GM19397 (cell line): ENCODE measurements at regions not wholly inside any gene's neighbourhood (a gene's known extent, or its start where the extent isn't known, plus 50 kb on each side); places are given as distances from the start of the nearest gene placed in this dataset.
"Not testable (repeated sequence)": the region's sequence is repeated elsewhere in the genome, so short reads cannot be mapped to it uniquely, and the experiment has no call there.

Experiments used
- ATAC-seq: cut with Tn5 transposase; IDR thresholded peaks from one replicate; pipeline ENCODE4 v1.9.1; 2021; ENCODE audit warnings: mild to moderate bottlenecking, moderate library complexity; ENCODE audit not compliant: unreplicated experiment

- ATAC-seq: no peak
Observed at GRCh38 chr2:47964277-47964676, 58.0 kb upstream of the FBXO11 start.

DNA sequence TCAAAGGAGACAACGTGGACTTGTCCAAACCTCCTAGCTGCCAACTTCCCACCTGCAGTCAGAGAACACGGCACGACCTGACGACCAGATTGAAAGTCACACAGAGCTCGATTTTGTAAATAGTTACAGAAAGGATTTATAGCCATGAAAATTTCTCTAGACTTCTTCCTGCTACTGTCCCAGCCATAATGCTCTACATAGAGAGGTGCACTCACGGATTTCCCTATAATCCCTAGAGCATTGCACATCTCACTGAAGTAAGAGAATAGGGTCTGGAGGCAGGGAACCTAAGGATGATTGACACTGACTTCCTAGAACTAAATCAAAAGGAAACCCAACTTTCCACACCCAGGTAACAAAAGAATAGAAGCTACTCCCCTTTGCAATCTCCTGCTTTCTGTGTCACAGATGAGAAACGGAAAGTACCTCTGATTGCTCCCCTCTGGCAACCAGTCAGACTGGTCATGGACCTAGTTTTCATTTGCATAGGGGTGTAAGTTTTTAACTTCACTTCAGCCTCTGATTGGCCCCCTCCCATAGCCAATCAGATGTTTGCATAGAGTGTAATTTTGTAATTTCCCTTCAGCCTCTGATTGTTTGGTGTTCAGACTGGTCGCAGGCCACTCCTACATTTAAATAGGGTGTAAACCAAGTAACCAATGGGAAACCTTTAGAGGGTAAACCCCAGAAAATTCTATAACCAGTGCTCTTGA is 58.6 kb upstream of the FBXO11 start:
- ATAC-seq: no peak

- ATAC-seq: not testable (repeated sequence)
Observed at GRCh38 chr2:47976728-47977127, 70.4 kb upstream of the FBXO11 start.

- no peak for ATAC-seq
Observed at GRCh38 chr2:47984041-47984440, 77.7 kb upstream of the FBXO11 start.

GRCh38 chr2:47990503-47990902 is 84.2 kb upstream of the FBXO11 start:
- ATAC-seq: no peak

GRCh38 chr2:47992671-47993070 is 86.4 kb upstream of the FBXO11 start:
- ATAC-seq: no peak

- ATAC-seq: no peak
Observed at GRCh38 chr2:47996808-47997207, 90.5 kb upstream of the FBXO11 start.

GRCh38 chr2:47999512-47999911 is 93.2 kb upstream of the FBXO11 start:
- no peak for ATAC-seq

DNA sequence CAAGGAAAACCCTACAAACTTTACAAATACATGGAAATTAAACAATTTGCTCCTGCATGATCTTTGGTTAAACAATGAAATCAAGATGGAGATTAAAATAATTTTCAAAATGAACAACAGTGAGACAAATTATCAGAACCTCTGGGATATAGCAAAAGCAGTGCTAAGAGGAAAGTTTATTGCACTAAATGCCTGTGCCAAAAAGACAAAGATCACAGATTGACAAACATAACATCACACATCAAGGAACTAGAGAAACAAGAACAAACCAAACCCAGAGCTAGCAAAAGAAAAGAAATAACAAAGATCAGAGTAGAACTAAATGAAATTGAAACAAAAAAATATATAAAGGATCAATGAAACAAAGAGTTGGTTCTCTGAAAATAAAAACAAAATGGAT is 95.2 kb upstream of the FBXO11 start:
- ATAC-seq: no peak

GRCh38 chr2:48006094-48006493 is 99.8 kb upstream of the FBXO11 start:
- no peak for ATAC-seq

DNA sequence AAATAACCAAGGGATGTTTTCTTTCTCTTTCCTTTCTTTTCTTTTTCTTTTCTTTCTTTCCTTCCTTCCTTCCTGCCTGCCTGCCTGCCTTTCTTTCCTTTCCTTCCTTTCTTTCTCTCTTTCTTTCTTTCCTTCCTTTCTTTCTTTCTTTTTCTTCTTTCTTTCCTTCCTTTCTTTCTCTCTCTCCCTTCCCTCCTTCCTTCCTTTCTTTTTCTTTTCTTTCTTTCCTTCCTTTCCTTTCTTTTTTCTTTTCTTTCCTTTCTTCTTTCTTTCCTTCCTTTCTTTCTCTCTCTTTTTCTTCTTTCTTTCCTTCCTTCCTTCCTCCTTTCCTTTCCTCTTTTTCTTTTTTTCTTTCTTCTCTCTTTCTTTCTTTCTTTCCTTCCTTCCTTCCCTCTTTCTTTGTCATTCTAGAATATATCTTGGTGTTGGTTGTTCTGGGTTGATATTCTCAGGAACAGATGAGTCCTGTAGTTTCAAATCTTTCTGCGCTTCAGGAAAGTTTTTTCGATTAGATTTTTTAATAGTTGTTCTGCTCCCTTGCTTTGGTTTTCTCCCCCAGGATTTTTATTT is 101.5 kb upstream of the FBXO11 start:
- no peak for ATAC-seq

DNA sequence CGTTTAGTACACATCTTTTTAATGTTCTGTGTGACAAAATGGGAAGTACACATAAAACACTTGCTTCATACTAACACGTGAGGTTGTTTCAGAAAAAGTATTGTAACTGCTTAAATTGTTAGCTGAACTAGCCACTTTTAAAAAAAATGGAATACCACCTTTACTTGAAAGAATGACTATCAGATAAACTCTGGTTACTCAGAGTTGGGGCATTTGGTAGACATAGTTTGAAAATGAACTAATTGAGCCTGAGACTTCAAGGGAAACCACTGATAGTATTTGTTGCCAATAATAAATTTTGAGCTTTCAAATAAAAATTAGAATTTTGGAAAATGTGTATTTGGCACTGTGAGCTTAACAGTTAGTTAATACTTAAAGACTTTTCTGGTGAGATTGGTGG is 103.0 kb upstream of the FBXO11 start:
- ATAC-seq: no peak

DNA sequence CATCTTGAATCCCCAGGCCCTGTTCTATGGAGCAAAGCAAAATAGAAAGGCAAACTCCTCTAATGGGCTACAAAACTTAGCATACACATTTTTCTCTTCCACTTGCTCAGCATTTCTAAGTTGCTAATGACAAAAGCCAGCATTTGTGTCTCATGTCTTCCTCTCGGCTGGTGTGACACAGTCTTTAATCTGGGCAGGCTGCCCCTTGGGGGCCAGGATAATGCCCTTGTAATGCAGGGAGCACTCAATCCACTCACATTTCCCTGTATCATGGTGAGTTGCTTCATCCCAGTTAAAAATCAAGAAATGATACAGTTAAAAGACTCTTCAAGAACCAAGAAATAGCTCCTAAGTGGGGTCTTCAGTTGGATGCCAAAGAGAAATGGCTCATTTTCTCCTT is 109.1 kb upstream of the FBXO11 start:
- ATAC-seq: no peak

- ATAC-seq: no peak
Observed at GRCh38 chr2:48016225-48017019, 110.1 kb upstream of the FBXO11 start.

DNA sequence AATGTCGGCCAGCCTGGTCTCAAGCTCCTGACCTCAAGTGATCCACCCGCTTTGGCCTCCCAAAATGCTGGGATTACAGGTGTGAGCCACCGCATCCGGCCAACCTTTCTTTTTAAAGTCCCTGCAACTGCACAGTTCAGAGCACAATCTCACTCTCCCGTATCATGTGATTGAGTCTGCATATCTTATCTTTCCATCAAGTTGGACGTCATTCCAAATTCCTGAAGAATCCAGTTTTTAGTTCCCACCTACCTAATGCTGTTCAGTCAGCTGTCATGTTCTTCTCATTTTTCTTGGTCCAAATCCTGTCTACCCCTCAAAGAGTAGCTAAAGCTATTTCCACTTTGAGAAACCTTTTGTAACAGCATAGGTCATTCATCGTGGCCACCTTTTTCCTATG is 110.8 kb upstream of the FBXO11 start:
- ATAC-seq: no peak

DNA sequence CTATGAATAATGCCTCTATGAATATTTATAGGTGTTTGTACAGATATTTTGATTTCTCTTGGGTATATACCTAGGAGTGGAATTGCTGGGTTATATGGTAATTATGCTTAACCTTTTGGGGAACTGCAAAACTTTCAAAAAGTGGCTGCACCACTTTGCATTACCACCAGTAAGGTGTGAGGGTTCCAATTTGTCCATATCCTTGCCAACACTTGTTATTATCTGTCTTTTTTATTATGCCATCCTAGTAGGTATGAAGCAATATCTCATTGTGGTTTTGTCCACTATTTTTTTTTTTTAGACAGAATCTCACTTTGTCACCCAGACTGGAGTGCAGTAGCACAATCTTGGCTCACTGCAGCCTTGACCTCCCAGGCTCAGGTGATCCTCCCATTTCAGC is 112.2 kb upstream of the FBXO11 start:
- no peak for ATAC-seq

DNA sequence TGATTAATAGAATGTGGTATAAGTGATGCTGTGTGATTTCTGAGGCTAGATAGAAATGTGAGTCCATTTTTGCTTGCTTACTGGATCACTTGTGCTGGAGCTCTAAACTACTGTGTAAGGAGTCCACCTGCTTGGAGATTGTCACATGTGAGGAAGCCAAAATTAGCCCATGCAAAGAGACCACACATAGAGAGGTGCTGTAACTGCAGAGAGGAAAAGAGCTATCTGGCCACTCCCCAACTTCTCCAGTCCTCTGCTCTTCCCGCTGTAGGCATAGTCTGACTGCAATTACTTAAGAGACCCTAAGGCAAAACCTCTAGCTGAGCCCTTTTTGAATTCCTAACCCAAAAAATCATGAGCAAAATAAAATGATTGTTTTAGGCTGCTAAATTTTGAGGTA is 120.6 kb upstream of the FBXO11 start:
- no peak for ATAC-seq

DNA sequence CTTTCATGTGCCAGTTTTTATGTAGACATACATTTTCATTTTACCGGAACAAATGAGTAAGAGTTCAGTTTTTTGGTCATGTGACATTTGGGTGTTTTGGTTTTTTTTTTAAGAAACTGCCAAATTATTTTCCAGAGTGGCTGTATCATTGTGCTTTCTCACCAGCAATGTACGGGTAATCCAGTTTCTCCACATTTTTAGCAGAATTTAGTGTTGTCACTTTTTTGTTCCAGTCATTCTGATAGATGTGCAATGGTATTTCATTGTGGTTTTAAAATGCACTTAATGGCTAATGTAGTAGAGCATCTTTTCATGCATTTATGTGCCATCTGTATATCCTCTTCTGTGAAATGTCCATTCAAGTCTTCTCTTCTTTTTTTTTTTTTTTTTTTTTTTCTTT is 126.5 kb upstream of the FBXO11 start:
- no peak for ATAC-seq

DNA sequence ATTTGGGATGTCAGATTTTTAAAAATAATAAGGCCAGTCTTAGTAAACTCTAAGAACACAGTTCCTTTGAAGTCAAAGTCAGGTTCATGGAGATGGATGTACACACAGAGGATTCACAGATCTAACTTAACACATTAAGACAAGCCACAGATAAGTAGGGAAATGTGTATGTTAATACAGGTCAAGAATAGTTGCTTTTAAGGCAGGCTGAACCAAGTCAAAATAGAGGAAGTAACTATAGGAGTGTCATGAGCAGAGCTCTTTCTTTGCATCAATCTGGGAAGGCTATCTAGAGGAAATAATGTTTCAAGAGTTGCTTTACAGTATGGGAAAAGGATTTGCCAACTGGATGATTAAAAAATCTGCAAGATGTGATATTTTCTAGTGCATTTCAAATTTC is 128.0 kb upstream of the FBXO11 start:
- no peak for ATAC-seq

DNA sequence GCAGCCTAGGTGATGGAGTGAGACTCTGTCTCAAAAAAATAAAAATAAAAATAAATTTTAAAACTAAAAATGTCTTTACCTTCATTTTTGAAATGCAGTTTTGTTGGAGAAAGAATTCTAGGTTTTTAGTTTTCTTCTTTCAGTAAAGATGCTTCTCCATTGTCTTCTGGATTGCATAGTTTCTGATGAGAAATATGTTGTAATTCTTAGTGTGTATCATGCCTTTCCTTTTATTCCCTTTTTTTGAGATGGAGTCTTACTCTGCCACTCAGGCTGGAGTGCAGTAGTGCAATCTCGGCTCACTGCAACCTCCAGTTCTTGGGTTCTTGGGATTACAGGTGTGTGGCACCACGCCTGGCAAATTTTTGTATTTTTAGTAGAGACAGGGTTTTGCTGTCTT is 130.0 kb upstream of the FBXO11 start:
- ATAC-seq: no peak

DNA sequence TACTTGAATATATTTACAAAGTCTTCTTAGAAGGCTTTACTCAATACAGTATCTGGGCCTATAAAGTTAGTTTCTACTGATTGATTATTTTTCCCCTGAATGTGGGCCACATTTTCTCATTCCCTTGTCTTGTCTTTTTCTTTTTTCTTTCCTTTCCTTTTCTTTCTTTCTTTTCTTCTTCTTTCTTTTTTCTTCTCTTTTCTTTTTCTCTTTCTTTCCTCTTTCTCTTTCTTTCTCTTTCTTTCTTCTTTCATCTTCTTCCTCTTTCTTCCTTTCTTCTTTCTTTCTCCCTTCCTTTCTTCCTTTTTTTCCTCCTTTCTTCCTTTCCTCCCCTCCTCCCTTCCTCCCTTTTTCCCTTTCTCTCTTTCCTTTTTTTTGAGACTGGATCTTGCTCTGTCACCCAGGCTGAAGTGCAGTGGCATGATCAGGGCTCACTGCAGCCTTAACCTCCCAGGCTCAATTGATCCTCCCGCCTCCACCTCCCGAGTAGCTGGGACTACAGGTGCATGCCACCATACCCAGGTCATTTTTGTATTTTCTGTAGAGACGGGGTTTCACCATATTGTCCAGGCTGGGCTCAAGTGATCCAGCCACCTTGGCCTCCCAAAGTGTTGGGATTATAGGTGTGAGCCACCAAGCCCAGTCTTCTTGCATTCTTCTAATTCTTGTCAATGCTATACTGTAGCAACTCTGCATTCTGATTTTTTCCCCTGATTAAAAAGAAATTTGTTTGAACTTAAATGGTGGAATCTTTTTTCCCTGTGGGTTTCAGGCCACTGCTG is 133.1 kb upstream of the FBXO11 start:
- ATAC-seq: no peak
